Omental fat pad (tissue), 3 donors: ENCODE measurements at regions not wholly inside any gene's neighbourhood (a gene's known extent, or its start where the extent isn't known, plus 50 kb on each side); places are given as distances from the start of the nearest gene placed in this dataset.

Source experiments
- ATAC-seq: fragments of 150-250 bp; one replicate; pipeline ENCODE4 v1.9.1; 2016; ENCODE audit warnings: mild to moderate bottlenecking, moderate library complexity; ENCODE audit not compliant: low FRiP score
- DNase-seq: peaks from one replicate; pipeline ENCODE4 v3.0.0-alpha.2; 2019; ENCODE audit warnings: low spot score
- TF ChIP-seq, protein P1 (sequence below), 3 donors: fragments of 450-650 bp; IDR thresholded peaks; one replicate each; pipeline ENCODE4 v1.5.1; 2016 to 2017; ENCODE audit warnings: antibody characterized with exemption in 3 of 3, mild to moderate bottlenecking in 3 of 3, moderate library complexity in 2 of 3

DNA sequence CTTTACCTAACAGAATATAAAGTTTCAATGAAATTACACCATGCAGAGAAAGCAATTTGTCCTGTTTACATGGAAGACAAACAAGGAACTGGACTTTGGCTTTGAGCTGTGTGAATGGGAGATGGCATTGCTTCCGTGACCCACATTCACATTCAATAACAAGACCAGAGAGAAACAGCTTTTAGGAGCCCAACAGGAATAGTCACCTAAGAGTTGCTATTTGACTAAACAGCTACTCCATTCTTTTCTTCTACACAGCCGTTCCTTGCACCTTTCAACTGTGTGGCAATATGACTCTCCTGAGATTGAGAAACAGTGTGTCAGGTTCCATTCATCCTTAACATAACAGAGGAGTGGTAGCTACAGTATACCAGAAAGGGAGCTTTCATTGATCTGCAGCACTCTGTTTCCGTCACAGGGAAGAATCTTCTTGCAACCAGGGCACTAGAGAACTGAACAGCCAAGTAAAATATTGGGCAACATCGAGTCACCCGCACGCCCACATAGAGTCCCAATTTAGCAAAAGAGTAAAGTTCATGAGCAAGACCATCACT lies 355.1 kb downstream of the HAO1 start:
- no peak for ATAC-seq
- TF ChIP-seq, protein P1, sequence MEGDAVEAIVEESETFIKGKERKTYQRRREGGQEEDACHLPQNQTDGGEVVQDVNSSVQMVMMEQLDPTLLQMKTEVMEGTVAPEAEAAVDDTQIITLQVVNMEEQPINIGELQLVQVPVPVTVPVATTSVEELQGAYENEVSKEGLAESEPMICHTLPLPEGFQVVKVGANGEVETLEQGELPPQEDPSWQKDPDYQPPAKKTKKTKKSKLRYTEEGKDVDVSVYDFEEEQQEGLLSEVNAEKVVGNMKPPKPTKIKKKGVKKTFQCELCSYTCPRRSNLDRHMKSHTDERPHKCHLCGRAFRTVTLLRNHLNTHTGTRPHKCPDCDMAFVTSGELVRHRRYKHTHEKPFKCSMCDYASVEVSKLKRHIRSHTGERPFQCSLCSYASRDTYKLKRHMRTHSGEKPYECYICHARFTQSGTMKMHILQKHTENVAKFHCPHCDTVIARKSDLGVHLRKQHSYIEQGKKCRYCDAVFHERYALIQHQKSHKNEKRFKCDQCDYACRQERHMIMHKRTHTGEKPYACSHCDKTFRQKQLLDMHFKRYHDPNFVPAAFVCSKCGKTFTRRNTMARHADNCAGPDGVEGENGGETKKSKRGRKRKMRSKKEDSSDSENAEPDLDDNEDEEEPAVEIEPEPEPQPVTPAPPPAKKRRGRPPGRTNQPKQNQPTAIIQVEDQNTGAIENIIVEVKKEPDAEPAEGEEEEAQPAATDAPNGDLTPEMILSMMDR (IDR thresholded peaks at IDR 0.05), result no peak
- DNase-seq, result no peak

DNA sequence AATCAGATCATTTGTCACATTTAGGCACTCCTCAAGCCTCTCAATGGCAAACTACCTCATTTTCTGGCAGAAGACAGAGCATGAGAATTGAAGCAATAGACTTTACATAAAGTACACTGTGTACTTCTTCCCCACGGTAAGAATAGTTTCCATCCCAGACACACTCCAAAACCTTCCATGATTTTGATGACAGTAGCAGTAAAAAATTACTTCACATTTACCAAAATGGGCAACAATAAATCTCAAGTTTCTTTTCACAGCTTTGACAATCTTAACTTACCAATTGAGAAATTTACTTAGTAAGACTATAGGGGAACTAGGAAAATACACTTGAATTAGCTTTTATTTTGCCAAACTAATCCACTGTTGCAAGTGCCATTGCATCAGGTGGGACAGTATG lies 353.8 kb downstream of the HAO1 start:
- ATAC-seq, result no peak
- no peak for DNase-seq

DNA sequence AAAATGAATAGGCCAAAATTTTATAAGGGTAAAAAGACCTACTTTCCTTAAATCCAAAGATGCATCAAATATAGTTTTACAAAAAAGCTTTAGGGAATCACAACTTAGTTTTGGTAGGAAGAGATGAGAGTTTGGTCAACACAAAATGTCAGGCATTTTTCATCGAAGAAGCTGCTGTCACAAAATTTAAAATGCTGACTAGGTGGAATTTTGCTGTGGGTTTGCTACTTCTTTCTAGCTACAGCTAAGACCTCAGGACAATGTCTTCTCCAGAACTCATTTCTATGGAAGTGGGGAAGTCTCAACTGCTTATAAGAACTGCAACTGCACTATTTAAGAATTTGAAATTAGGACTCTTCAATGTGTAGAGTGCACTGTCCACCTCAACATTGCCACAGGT lies 351.1 kb downstream of the HAO1 start:
- no peak for DNase-seq

More for the DNA sequence above, 353.8 kb downstream of the HAO1 start:
- TF ChIP-seq, protein P1 (IDR thresholded peaks at IDR 0.05), result no peak

DNA sequence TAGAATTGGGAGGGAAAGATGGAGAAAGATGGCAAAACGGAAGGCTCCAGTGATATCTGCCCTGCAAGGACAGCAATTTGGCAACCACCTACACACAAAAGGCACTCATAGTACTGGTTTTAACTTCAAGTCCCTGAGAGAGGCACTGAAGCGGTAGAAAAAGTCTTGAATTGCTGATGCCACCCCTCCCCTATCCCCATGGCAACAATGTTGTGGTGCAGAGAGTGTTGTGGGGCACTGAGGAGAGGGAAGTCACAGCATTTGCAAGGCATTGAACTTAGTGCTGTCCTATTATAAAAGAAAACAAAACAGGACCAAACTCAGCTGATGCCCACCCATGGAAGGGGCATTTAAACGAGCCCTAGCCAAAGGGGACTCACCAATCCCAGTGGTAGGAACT lies 343.7 kb downstream of the HAO1 start:
- TF ChIP-seq, protein P1 (IDR thresholded peaks at IDR 0.05), result no peak
- no peak for ATAC-seq
- no peak for DNase-seq

More for the DNA sequence above, 351.1 kb downstream of the HAO1 start:
- TF ChIP-seq, protein P1 (IDR thresholded peaks at IDR 0.05), result no peak
- ATAC-seq, result no peak

DNA sequence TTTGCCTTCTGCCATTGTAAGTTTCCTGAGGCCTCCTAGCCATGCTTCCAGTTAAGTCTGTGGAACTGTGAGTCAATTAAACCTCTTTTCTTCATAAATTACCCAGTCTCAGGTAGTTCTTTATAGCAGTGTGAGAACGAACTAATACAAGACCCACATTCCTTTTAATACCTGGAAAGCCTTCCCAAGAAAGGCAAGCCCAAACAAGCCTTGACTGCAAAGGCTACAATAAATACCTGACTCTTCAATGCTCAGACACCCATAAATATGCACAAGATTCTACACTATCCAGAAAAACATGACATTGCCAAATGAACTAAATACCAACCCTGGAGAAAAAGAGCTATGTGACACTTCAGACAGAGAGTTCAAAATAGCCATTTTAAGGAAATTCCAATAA lies 338.8 kb downstream of the HAO1 start:
- ATAC-seq (no peak), DNase-seq (no peak)
- TF ChIP-seq, protein P1 (IDR thresholded peaks at IDR 0.05), result no peak

DNA sequence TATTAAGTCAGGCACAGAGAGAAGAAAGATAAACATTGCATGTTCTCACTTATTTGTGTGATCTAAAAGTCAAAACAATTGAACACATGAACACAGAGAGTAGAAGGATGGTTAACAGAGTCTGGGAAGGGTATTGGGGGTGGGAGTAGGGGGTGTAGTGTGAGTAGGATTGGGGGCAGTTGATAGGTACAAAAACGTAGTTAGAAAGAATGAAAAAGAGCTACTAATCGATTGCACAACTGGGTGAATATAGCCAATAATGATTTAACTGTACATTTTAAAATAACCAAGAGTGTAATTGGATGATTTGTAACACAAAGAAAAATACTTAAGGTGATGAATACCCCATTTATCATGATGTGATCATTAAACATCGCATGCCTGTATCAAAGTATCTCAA lies 333.3 kb downstream of the HAO1 start:
- DNase-seq (no peak), ATAC-seq (no peak)
- TF ChIP-seq, protein P1 (IDR thresholded peaks at IDR 0.05), result no peak

DNA sequence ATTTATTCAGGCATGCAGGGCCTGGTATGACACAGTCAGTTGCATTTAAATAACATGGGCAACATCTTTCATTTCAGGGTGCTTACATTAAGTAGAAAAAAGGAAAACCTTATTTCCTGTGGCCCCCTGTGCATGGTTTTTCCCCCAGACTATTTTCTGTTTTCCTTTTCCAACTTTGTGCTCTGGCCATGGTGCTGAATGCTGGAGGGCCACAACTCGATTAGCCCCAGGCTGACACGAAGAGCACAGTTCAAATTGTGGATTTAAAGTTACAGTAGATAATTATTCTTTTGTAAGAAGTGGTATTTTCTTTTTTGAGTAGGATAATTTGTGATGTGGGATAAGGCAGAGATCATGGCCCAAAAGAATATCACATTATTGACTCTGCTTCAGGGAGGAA lies 332.0 kb downstream of the HAO1 start:
- DNase-seq, result no peak
- TF ChIP-seq, protein P1 (IDR thresholded peaks at IDR 0.05), result no peak
- ATAC-seq, result no peak
